ENCODE measurements at regions not wholly inside any gene's neighbourhood (a gene's known extent, or its start where the extent isn't known, plus 50 kb on each side); places are given as distances from the start of the nearest gene placed in this dataset.

GRCh38 chr13:88345171-88345847, 674.1 kb downstream of the SLITRK5 start:
- DNase-seq, result no peak

GRCh38 chr13:88360761-88361160, 689.6 kb downstream of the SLITRK5 start:
- no peak overlapping the region for H3K4me3 ChIP-seq
- DNase-seq, result no peak
- H3K27ac ChIP-seq, result no peak overlapping the region
- H3K27me3 ChIP-seq, result no peaks in the 10 kb centered on the region
- H3K36me3 ChIP-seq, result no peaks in the 10 kb centered on the region
- no peaks in the 10 kb centered on the region for H3K4me1 ChIP-seq
- H3K9me3 ChIP-seq (replicated peaks), result no peaks in the 10 kb centered on the region

More at GRCh38 chr13:88345171-88345847, 674.1 kb downstream of the SLITRK5 start:
- H3K4me1 ChIP-seq, result no peaks in the 10 kb centered on the region
- H3K36me3 ChIP-seq, result no peaks in the 10 kb centered on the region
- H3K9me3 ChIP-seq (replicated peaks), result no peaks in the 10 kb centered on the region
- no peaks in the 10 kb centered on the region for H3K27me3 ChIP-seq
- H3K4me3 ChIP-seq, result no peak overlapping the region
- no peak overlapping the region for H3K27ac ChIP-seq

- Histone ChIP-seq H3K4me3 (no peak overlapping the region), H3K9me3 (replicated peaks) (no peaks in the 10 kb centered on the region), H3K36me3 (no peaks in the 10 kb centered on the region), H3K27ac (no peak overlapping the region), H3K27me3 (no peaks in the 10 kb centered on the region), H3K4me1 (no peaks in the 10 kb centered on the region)
- DNase-seq, result no peak
Observed at GRCh38 chr13:88369866-88370265, 698.7 kb downstream of the SLITRK5 start.

- Histone ChIP-seq H3K36me3 (no peaks in the 10 kb centered on the region), H3K4me1 (no peaks in the 10 kb centered on the region), H3K27me3 (no peaks in the 10 kb centered on the region), H3K9me3 (replicated peaks) (no peaks in the 10 kb centered on the region), H3K27ac (no peak overlapping the region), H3K4me3 (no peak overlapping the region)
- no peak for DNase-seq
Observed at GRCh38 chr13:88376760-88377388, 705.7 kb downstream of the SLITRK5 start.

GRCh38 chr13:88377852-88378251, 706.7 kb downstream of the SLITRK5 start:
- no peak for DNase-seq
- H3K27ac ChIP-seq, result no peak overlapping the region
- H3K9me3 ChIP-seq (replicated peaks), result no peaks in the 10 kb centered on the region
- no peak overlapping the region for H3K4me3 ChIP-seq
- no peaks in the 10 kb centered on the region for H3K27me3 ChIP-seq
- no peaks in the 10 kb centered on the region for H3K36me3 ChIP-seq
- no peaks in the 10 kb centered on the region for H3K4me1 ChIP-seq

- no peak for DNase-seq
- Histone ChIP-seq H3K4me3 (no peak overlapping the region), H3K27ac (no peak overlapping the region)
Observed at GRCh38 chr13:88384542-88384941, 713.4 kb downstream of the SLITRK5 start.

GRCh38 chr13:88395804-88396203, 724.6 kb downstream of the SLITRK5 start:
- H3K27ac ChIP-seq, result no peak overlapping the region
- H3K4me1 ChIP-seq, result no peaks in the 10 kb centered on the region
- H3K27me3 ChIP-seq, result no peaks in the 10 kb centered on the region
- DNase-seq, result no peak
- no peaks in the 10 kb centered on the region for H3K36me3 ChIP-seq
- no peaks in the 10 kb centered on the region for H3K9me3 ChIP-seq (replicated peaks)
- no peak overlapping the region for H3K4me3 ChIP-seq

More at GRCh38 chr13:88384542-88384941, 713.4 kb downstream of the SLITRK5 start:
- Histone ChIP-seq H3K4me1 (no peaks in the 10 kb centered on the region), H3K36me3 (no peaks in the 10 kb centered on the region), H3K27me3 (no peaks in the 10 kb centered on the region), H3K9me3 (replicated peaks) (no peaks in the 10 kb centered on the region)

GRCh38 chr13:88411696-88412095, 740.5 kb downstream of the SLITRK5 start:
- no peak overlapping the region for H3K27ac ChIP-seq
- H3K27me3 ChIP-seq, result no peaks in the 10 kb centered on the region
- DNase-seq, result no peak
- no peaks in the 10 kb centered on the region for H3K9me3 ChIP-seq (replicated peaks)
- H3K4me3 ChIP-seq, result no peak overlapping the region
- H3K36me3 ChIP-seq, result no peaks in the 10 kb centered on the region
- no peaks in the 10 kb centered on the region for H3K4me1 ChIP-seq

- Histone ChIP-seq H3K9me3 (replicated peaks) (no peaks in the 10 kb centered on the region), H3K36me3 (no peaks in the 10 kb centered on the region), H3K4me3 (no peak overlapping the region), H3K27me3 (no peaks in the 10 kb centered on the region), H3K4me1 (no peaks in the 10 kb centered on the region), H3K27ac (no peak overlapping the region)
- DNase-seq, result no peak
Observed at GRCh38 chr13:88417801-88418200, 746.6 kb downstream of the SLITRK5 start.

- DNase-seq, result no peak
Observed at GRCh38 chr13:88424463-88424862, 753.3 kb downstream of the SLITRK5 start.

GRCh38 chr13:88426661-88427060, 755.5 kb downstream of the SLITRK5 start:
- no peaks in the 10 kb centered on the region for H3K36me3 ChIP-seq
- no peaks in the 10 kb centered on the region for H3K4me1 ChIP-seq
- DNase-seq, result no peak
- H3K4me3 ChIP-seq, result no peak overlapping the region
- H3K9me3 ChIP-seq (replicated peaks), result no peaks in the 10 kb centered on the region
- no peak overlapping the region for H3K27ac ChIP-seq
- no peaks in the 10 kb centered on the region for H3K27me3 ChIP-seq

More at GRCh38 chr13:88424463-88424862, 753.3 kb downstream of the SLITRK5 start:
- no peaks in the 10 kb centered on the region for H3K9me3 ChIP-seq (replicated peaks)
- no peak overlapping the region for H3K4me3 ChIP-seq
- H3K36me3 ChIP-seq, result no peaks in the 10 kb centered on the region
- H3K4me1 ChIP-seq, result no peaks in the 10 kb centered on the region
- H3K27me3 ChIP-seq, result no peaks in the 10 kb centered on the region
- H3K27ac ChIP-seq, result no peak overlapping the region

GRCh38 chr13:88429862-88430261, 758.7 kb downstream of the SLITRK5 start:
- H3K9me3 ChIP-seq (replicated peaks), result no peaks in the 10 kb centered on the region
- H3K36me3 ChIP-seq, result no peaks in the 10 kb centered on the region
- H3K27me3 ChIP-seq, result no peaks in the 10 kb centered on the region

GRCh38 chr13:88434953-88435352, 763.8 kb downstream of the SLITRK5 start:
- Histone ChIP-seq H3K4me1 (no peaks in the 10 kb centered on the region), H3K36me3 (no peaks in the 10 kb centered on the region), H3K27me3 (no peaks in the 10 kb centered on the region), H3K4me3 (no peak overlapping the region), H3K9me3 (replicated peaks) (no peaks in the 10 kb centered on the region), H3K27ac (no peak overlapping the region)
- DNase-seq, result no peak

More at GRCh38 chr13:88429862-88430261, 758.7 kb downstream of the SLITRK5 start:
- Histone ChIP-seq H3K27ac (no peak overlapping the region), H3K4me3 (no peak overlapping the region), H3K4me1 (no peaks in the 10 kb centered on the region)
- DNase-seq, result no peak

GRCh38 chr13:88436974-88437373, 765.8 kb downstream of the SLITRK5 start:
- no peak for DNase-seq
- Histone ChIP-seq H3K36me3 (no peaks in the 10 kb centered on the region), H3K4me1 (no peaks in the 10 kb centered on the region), H3K27ac (no peak overlapping the region), H3K9me3 (replicated peaks) (no peaks in the 10 kb centered on the region), H3K27me3 (no peaks in the 10 kb centered on the region), H3K4me3 (no peak overlapping the region)

- Histone ChIP-seq H3K4me3 (no peak overlapping the region), H3K27ac (no peak overlapping the region), H3K27me3 (no peaks in the 10 kb centered on the region), H3K36me3 (no peaks in the 10 kb centered on the region), H3K9me3 (replicated peaks) (no peaks in the 10 kb centered on the region), H3K4me1 (no peaks in the 10 kb centered on the region)
- no peak for DNase-seq
Observed at GRCh38 chr13:88450515-88450914, 779.3 kb downstream of the SLITRK5 start.

- H3K36me3 ChIP-seq, result no peaks in the 10 kb centered on the region
- no peak overlapping the region for H3K27ac ChIP-seq
- no peak for DNase-seq
- no peaks in the 10 kb centered on the region for H3K27me3 ChIP-seq
- H3K4me3 ChIP-seq, result no peak overlapping the region
- peaks cover 9% of the 10 kb centered on the region; the same call in 1 of the 2 replicates for H3K4me1 ChIP-seq
- no peaks in the 10 kb centered on the region for H3K9me3 ChIP-seq (replicated peaks)
Observed at GRCh38 chr13:88456151-88456550, 785.0 kb downstream of the SLITRK5 start.
